GM19328 (cell line): ENCODE measurements at regions not wholly inside any gene's neighbourhood (a gene's known extent, or its start where the extent isn't known, plus 50 kb on each side); places are given as distances from the start of the nearest gene placed in this dataset.
"Not testable (repeated sequence)": the region's sequence is repeated elsewhere in the genome, so short reads cannot be mapped to it uniquely, and the experiment has no call there.

Experiments
- ATAC-seq: cut with Tn5 transposase; IDR thresholded peaks from one replicate; pipeline ENCODE4 v1.9.1; 2021; ENCODE audit warnings: mild to moderate bottlenecking, moderate library complexity; ENCODE audit not compliant: unreplicated experiment

DNA sequence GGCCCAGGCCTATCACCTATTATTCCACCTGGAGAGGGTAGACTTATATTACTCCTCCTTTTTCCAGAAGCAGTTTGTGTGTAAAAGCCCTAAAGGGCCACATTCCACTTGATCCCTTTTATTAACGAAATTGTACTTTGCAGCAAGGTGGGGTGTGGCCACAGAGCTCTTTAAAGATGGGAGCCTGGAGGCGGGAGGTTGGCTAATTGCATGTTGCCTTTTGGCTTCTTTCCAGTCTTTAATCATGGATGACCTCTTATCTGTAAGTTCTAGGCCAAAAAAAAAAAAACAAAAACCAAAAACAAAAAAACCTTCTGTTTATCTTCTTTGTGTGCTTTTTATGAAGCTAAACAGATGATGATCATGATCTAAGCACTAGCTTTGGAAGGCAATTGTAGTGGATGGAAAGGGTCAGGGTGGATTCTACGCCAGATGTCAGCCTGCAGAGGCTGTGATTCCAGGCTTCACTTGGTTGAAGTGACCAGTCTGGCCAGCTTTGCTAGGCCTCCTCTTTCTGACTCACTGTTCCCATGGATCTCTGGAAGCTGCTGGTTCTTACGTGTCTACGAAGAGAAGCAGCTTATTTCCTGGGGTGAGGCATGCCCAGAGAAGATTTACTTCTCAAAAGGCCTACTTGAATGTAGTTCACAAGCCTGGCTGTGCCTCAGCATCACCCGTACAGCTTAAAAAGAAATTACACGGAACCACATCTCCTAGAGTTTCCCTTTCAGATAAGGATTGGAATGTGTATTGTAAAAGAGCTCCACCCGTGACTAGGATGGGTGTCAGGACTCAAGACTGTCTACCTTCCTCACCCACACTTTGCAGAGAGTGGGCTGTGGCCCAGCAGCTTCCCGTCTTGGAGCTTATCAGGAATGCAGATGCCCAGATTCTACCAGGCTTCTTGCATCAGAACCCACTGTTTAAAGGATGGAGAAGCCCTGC lies 330.9 kb upstream of the C2CD4B start:
- ATAC-seq: no peak

DNA sequence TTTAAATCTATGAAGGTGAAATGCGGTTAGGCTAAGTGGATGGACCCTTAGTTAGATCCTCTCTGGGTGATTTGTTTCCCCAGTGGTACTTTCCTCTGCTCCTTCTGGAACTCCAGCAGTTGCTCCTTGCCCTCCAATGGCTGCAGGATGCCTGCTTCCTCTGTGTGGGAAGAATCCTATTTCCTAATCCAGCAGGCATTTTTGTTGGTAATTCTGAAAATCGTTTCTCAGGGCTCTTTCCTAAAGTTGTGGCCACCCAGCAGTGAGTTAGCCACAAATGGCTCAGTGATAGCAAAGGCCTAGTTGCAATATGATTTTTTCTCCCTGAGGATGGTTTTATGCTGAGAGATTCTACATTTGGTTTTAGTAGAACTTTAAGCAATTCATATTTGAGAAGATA lies 332.3 kb upstream of the C2CD4B start:
- no peak for ATAC-seq

DNA sequence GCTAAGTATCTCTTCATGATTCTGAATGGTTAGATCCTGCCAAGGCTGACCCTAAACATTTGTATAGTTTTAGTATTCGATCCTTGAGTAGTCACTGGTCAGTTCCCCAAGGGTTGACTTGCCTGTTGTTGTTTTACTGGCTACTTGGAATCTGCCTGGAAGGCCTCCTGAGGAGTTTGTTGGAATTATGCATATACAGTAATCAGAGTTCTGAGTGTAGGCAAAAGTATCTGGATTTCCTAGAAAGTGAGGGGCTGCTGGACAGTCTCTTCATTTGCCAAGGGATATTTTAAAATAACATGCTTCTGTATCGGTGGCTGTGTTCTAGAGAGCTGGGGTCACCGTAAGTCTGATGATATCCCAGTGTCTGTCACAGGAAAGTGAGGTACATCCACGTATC lies 333.2 kb upstream of the C2CD4B start:
- ATAC-seq: no peak

DNA sequence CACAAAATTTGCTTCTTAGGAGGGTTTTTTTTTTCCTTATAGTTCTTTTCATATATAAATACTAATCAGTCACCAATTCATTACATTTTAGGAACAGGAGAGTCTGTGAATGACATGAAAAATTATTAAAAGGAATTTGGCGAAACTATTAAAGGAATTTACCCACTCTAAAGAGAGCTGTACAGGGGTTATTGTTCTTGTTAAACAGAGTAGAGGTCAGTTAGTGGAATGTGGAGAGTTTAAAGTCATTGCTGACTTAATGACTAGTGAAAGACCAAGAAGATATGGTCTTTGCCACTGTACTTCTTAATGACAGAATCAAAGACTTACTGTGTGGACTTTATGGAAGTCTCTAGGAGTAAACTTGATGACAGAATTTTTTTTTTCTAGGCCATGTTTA lies 333.6 kb upstream of the C2CD4B start:
- ATAC-seq: no peak

DNA sequence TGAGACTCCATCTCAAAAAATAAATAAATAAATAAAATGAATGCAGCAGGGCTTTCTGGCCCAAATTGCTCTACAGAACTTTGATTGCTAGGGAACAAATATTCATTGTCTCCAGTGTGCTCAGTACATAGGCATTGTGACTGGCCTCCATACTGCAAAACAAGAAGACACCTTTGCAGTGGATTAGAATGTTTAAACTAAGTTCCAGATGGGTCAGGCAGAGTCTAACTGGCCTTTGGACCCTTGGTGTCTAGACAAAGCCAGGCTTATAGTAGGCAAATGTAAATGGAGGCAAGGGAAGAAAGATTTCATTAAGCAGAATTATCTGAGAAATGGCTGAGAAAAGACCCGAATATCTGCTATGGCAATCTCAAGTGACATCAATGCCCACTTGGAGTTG lies 335.2 kb upstream of the C2CD4B start:
- ATAC-seq: no peak

DNA sequence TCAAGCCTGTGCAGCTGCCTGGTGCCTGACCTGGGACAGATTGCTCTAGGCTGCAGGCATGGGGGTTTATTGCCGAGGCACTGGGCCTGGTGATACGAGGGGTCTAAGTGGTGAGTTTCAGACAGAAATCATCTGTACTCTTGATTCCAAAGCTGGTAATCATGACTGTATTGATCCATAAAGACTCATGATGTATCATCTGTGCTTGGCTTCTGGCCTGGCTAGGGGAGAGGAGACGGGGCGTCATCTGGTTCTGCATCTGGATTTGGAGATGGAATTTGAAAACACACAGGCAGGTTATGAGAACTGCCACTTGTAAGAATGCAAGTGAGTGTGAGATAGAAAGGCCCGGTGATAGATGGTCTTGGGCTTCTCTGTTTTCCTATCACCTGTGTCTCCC lies 337.4 kb upstream of the C2CD4B start:
- no peak for ATAC-seq

DNA sequence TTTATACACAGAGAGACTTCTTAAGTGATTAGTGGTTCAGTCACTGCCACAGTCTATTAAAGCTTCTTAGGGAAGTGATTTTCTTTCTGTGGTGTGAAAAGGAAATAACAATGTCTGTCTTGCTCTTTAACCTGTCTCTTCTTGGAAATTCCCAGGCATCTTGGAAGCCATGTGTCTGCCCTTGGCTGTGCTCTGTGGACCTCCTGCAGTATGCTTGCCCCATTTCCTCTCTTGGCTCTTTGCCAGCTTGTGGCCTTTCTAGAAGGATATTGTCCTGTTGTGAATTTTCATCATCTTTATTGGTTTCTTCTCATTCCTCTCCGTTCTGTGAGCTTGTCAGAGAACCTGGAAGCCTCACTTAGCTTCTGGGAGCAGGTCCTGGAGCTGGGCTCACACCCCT lies 338.4 kb upstream of the C2CD4B start:
- no peak for ATAC-seq

DNA sequence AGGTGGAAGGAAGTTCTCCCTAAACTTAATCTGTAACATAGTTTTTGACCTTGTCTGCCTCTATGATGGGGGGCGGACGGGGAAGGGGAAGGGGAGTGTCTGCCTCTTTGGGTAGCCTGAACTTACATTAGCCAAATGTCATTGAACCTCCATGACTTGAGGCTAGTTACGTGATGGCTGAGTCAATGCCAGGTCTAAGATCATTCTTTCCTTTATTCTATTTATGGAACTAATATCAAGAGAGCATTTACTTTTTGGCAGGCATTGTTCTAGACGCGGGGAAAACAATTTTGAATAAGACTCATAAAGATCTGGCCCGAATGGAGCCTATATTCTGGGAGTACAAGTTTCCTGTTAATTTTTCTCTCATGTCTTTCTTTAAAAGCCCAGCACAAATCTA lies 340.7 kb upstream of the C2CD4B start:
- no peak for ATAC-seq

DNA sequence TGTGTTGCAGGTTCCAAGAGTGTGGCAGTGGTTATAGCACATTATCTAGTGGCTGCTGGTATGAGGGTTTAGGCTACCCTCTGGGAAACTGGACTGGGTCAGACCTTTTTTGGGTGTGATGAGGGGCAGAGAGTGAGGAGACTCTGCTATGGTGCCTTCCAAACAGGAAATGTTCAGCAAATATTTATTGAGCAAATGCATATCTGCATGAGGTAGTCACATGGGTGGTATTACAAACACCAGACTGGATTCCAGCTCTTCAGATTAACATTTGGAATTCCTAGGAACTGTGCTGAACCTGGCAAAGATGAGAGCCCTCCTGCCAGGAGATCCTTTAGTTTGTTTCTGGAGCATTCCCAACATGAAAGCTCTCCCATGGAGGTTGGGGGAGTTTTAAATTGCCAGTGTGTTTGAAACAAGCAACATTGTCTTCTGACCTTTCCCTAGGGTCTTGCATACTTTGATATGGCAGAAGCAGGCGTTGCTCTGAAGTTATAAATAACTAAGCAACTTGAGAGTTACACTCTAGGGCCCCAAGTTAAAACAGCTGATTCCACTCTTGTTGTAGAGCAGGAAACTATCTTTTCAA lies 341.2 kb upstream of the C2CD4B start:
- no peak for ATAC-seq

DNA sequence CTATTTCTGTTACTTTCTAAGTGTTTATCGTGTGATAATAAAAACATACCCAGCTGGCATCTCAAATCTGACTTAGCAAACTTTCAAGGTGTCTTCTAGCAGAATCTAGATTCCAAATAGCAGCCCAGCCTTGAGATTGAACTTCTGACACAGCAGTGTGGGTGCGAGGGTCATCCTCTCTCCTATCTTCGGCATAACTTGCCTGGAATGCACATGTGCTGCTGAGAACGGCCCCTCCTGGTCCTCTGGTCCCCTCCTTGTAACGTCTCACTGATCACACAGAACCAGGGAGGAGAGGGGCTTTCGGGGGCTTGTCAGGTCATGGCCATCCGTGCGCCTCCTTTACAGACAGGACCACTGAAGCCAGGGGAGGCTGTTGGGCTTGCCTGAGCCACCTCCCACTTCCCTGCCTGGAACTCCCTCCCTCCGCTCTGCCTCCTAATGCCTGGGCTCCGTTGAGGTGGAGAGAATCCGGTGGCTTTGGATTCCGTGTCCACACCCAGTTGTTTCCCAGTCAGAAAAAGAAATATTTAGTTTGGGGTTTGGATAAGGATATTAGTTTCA lies 344.4 kb upstream of the C2CD4B start:
- ATAC-seq: no peak

DNA sequence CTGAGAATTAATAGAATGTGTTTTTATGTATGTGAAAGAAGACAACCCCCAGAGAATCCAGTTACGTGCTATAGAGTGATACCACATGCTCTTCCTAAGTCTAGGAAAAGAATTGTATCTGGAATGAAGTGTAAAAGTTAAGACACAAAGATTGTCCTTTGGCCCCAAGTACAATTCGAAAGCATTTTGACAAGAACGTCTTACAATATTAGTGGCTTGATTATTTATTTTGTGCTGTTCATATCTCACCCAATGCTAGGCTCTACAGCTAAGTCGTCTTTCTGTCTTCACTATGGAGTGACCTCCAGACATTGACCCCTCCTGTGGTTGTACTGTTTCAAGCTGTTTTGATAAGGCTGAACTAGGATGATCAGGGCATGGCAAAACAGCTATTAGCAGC lies 345.7 kb upstream of the C2CD4B start:
- ATAC-seq: no peak

DNA sequence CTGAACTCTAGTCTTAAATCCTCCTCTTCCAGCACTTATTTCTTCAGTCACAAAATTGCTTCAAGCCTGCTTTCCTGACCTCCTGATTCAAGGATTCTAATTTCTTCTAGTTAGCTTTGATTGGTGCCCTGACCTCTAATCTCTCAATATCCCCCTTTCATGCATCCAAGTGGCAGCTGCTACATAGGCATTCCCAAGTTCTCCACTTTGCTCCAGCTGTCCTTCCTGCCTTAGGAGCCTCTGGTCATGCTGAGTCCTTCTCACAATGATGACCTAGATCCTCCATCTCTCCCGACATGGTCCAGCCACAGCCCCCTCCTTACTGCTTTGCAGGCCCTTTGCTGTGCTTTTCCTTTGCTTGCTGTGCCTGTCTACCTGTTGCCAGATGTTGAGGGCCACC lies 347.8 kb upstream of the C2CD4B start:
- ATAC-seq: no peak

DNA sequence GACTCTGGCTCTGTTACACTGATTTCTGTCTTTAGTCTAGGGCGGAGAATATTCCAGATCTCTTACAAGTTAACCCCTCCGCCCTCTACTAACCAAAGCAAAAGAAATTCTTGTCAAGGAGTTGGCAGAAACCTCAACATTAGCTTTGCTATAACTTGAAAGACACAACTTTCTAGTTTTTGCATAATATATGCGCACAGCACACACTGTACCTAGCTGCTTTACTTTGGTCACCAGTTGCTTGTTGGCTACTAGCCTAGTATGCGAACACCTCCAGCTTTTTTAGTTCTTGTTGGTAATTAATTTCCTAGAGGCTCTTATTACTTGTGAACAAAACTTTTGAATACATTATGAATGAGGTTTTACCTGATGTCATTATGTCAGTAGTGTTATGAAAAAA lies 348.8 kb upstream of the C2CD4B start:
- no peak for ATAC-seq

DNA sequence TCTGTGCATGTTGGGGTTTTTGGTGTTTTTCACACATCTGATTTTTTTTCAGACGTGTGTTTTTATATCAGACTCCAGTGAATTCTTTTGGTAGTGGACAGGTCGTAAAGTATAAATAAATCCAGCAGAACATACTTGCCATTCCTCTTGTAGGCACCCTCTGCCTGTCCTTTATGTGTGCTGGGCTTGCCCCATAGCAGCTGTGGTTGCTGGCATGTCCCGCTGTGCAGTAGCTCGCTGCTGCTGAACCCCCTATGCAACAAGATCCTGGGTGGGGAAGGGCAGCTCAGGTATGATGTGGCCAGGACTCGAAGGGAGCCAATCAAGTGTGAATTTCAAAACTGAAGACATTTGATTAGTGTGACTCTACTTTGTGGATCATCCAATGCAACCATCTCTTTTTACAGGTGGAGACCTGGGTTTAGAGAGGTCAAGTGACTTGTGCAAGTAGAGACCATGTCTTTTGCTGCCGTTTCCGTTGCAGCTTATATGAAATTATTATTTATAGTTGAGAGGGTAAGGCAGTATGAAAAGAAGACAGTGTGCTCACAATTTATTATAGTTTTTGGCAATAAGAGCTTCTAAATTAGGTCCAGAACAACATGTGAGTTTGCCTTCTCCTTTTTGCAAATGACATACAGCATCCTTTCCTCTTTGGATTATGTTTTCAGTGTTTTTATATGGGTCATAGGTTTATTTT lies 350.8 kb upstream of the C2CD4B start:
- no peak for ATAC-seq

DNA sequence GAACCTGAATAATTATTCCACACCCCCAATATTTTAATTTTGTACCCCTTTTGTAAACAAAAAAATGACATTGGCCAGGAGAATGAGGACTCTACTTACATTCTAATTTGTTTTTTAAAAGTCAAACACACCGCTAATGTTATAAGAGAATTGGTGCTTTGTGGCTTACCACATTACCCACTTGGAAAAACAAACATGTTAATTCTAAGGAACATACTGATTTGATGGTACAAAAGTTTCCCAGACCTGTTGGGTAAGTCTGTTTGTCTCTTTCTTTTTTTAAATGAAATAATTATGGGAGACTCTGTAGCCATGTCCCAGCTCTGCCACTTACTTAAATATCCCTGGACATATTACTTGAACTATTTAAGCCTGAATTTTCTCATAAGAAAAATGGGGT lies 352.5 kb upstream of the C2CD4B start:
- ATAC-seq: no peak

DNA sequence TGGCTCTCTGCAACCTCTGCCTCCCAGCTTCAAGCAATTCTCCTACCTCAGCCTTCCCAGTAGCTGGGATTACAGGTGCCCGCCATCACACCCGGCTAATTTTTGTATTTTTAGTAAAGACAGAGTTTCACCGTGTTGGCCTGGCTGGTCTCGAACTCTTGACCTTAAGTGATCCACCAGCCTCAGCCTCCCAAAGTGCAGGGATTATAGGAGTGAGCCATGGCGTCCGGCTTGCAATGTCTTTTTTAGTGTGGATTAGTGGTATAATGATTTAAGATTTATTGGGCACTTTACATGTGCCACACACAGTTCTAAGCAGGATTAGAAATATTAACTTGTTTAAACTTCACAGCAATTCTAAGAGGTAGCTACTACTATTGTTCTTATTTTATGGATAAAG lies 353.6 kb upstream of the C2CD4B start:
- not testable (repeated sequence) for ATAC-seq

DNA sequence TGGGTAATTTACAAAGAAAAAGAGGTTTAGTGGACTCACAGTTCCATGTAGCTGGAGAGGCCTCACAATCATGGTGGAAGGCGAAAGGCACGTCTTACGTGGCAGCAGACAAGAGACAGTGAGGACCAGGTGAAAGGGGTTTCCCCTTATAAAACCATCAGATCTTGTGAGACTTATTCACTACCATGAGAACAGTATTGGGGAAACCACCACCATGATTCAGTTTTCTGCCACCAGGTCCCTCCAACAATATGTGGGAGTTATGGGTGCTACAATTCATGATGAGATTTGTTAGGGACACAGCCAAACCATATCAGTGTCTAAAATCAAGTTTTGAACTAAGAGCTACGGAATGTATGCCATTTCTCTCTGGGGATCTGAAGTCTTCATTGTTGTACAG lies 354.8 kb upstream of the C2CD4B start:
- no peak for ATAC-seq

DNA sequence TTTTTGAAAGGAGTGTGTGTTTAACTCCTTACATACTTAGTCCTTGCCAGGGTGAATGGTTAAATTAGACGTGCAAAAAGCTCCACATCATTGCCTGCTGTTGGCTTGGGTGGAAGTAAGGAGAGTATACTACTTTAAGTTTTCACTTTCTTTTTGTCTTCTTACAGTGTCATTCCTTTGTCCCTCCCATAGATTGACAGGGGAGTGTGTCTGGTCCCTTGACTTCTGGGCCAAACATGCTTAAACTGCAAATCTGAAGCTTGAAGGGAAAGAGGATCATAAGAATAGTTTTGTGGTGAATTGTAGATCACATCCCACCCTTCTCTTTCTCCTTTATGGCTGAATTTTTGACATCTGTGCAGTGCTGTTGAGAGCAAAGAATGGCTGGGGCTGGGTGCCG lies 355.8 kb upstream of the C2CD4B start:
- ATAC-seq: no peak

DNA sequence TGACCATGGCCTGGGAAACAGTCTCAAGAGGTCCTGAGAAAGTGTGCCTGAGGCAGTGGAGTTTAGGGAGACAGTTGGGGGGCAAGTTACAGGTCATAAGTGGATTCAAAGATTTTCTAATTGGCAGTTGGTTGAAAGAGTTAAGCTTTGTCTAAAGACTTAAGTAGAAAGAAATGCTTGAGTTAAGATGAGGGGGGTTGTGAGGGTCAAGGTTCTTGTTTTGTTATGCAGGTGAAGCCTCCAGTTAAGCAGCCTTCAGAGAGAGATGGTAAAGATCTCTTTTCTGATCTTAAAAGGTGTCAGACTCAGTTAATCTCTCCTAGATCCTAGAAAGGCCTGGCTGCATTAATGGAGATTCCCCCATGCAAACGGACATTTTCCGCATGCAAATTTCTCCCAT lies 356.3 kb upstream of the C2CD4B start:
- no peak for ATAC-seq

DNA sequence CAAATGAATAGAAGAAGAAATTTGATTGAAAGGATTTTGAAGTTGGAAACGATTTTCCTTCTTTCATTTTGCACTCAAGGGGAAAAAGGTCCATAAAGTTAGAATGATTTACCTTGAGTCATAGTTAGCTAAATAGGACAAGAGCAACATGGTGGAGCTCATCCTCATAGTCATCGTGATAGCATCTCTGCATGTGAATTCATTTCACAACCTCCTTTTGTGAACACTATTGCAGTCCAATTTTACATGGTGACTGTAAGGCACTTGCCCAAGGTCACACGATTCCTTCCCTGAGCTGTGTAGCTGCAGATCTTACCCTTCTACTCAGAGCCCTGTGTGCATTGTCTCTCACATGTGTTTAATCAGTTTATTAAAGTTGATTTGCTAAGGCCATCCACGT lies 359.8 kb upstream of the C2CD4B start:
- ATAC-seq: no peak

DNA sequence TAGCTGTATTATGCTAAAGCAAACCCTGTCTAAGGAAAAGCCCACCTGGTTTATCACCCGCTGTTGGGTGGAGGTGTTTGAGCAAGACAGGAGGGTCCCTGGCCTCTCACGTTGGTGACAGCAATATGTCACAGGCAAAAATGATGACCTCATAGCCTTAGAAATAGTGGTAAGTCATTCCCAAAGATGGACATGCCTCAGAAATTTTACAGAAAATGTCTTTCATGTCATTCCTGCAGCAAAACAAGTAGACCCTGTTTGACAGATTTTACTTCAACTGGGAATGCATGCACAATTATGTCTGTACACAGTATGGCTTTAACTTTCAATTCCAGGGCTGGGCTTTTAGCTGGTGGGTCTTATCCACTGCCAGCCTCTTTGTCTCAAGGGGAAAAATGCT lies 362.3 kb upstream of the C2CD4B start:
- no peak for ATAC-seq

DNA sequence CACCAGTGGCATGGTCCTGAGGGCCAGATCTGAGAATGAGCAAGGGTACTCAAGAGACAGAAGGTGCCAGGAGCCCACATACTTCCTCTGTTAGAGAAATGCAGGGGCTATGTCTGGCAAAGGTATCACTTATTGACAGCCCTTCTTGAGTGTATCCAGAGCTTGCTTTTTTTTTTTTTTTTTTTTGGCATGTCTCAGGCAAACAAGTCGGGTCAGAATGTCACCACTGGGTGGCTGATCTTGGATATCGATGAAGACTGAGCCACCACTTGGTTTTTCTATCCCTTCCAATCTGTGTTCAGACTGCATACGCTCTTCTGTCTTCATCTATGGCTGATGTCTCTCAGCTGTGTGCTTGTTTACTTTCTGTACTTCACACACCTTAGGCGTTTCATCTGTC lies 363.4 kb upstream of the C2CD4B start:
- ATAC-seq: no peak
